Esophagus muscularis mucosa (tissue), 4 donors: ENCODE measurements at regions not wholly inside any gene's neighbourhood (a gene's known extent, or its start where the extent isn't known, plus 50 kb on each side); places are given as distances from the start of the nearest gene placed in this dataset.
A peak's percentile ranks its signal among the peaks of the same experiment; 100 is the strongest.

ENCODE experiments used
- EP300 ChIP-seq: sonication (generic); formaldehyde crosslinking; IDR thresholded peaks from one replicate; pipeline ENCODE4 v1.6.1; 2017; ENCODE audit warnings: antibody characterized with exemption
- POLR2A ChIP-seq: fragments of 450-650 bp; IDR thresholded peaks from one replicate; pipeline ENCODE4 v1.6.1; 2017; ENCODE audit warnings: antibody characterized with exemption, moderate library complexity, mild to moderate bottlenecking, low read depth
- POLR2AphosphoS5 ChIP-seq, 2 donors: sonication (generic); formaldehyde crosslinking; IDR thresholded peaks; one replicate each; pipeline ENCODE4 v1.6.1; 2017; ENCODE audit warnings: antibody characterized with exemption in 2 of 2
- TF ChIP-seq, protein P1 (sequence below), 3 experiments: fragments of 200-600 bp in 2 of 3; fragments of 450-650 bp in 1 of 3; sonication (generic) in 2 of 3; IDR thresholded peaks; one replicate each; pipeline ENCODE4 v1.5.1; 2017 to 2019; ENCODE audit warnings: antibody characterized with exemption in 3 of 3, mild to moderate bottlenecking in 2 of 3, moderate library complexity in 1 of 3

DNA sequence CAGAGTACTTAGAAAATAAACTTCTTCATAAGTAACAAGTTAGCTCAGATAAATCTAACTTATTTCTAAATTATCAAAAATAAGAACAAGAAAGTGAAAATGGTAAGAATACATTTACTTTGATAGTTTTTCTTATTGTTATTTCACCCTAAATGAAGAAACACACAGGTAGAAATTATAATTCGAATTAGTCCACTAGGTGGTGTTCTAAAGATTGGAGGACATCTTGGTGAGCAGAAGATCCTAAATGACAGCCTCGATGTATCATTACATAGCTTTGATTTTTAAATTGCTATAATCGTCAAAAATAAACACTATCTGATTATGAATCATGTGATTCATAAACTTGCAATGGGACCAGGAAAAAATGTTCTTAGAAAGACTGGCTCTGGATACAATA, 280.8 kb upstream of the UBE2E2 start:
- TF ChIP-seq, protein P1, sequence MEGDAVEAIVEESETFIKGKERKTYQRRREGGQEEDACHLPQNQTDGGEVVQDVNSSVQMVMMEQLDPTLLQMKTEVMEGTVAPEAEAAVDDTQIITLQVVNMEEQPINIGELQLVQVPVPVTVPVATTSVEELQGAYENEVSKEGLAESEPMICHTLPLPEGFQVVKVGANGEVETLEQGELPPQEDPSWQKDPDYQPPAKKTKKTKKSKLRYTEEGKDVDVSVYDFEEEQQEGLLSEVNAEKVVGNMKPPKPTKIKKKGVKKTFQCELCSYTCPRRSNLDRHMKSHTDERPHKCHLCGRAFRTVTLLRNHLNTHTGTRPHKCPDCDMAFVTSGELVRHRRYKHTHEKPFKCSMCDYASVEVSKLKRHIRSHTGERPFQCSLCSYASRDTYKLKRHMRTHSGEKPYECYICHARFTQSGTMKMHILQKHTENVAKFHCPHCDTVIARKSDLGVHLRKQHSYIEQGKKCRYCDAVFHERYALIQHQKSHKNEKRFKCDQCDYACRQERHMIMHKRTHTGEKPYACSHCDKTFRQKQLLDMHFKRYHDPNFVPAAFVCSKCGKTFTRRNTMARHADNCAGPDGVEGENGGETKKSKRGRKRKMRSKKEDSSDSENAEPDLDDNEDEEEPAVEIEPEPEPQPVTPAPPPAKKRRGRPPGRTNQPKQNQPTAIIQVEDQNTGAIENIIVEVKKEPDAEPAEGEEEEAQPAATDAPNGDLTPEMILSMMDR (IDR thresholded peaks at IDR 0.05), result peak in 2 of 3 experiments; percentile 29 to 42
- TF ChIP-seq POLR2A, result no peak
- no peak for TF ChIP-seq POLR2AphosphoS5 (IDR thresholded peaks at IDR 0.05)
- TF ChIP-seq EP300, result no peak
